Thoracic aorta (tissue), 2 donors: ENCODE measurements at regions not wholly inside any gene's neighbourhood (a gene's known extent, or its start where the extent isn't known, plus 50 kb on each side); places are given as distances from the start of the nearest gene placed in this dataset.
"Not testable (repeated sequence)": the region's sequence is repeated elsewhere in the genome, so short reads cannot be mapped to it uniquely, and the experiment has no call there.

ENCODE experiments used
- ATAC-seq: fragments of 150-250 bp; one replicate; pipeline ENCODE4 v1.8.0; 2017; ENCODE audit warnings: low read depth; ENCODE audit not compliant: insufficient number of reproducible peaks, low FRiP score
- DNase-seq: peaks from one replicate; pipeline ENCODE4 v3.0.0-alpha.2; 2020; ENCODE audit warnings: low spot score
- H3K27ac ChIP-seq, 2 donors: fragments of 200-600 bp; sonication (generic); 1 replicate in 1 of 2; 2 replicates in 1 of 2; pipeline ENCODE4 v1.5.1; 2016; ENCODE audit warnings: mild to moderate bottlenecking in 2 of 2, moderate library complexity in 2 of 2
- H3K27me3 ChIP-seq: fragments of 200-600 bp; sonication (generic); replicated peaks from 2 replicates; pipeline ENCODE4 v1.6.0; 2016; ENCODE audit warnings: mild to moderate bottlenecking; ENCODE audit not compliant: insufficient read depth
- H3K36me3 ChIP-seq: fragments of 200-600 bp; sonication (generic); one replicate; pipeline ENCODE4 v1.5.1; 2016
- H3K4me1 ChIP-seq, 2 donors: fragments of 200-600 bp; sonication (generic); 1 replicate in 1 of 2; 2 replicates in 1 of 2; pipeline versions ENCODE4 v1.5.1 to v1.6.0; 2016; ENCODE audit warnings: low read depth in 2 of 2, mild to moderate bottlenecking in 1 of 2; ENCODE audit not compliant: control insufficient read depth in 1 of 2
- H3K4me3 ChIP-seq: fragments of 200-600 bp; sonication (generic); 2 replicates; pipeline ENCODE4 v1.5.1; 2016; ENCODE audit warnings: mild to moderate bottlenecking
- H3K9me3 ChIP-seq: fragments of 200-600 bp; sonication (generic); 2 replicates; pipeline ENCODE4 v1.5.1; 2016
- CTCF ChIP-seq: fragments of 200-600 bp; sonication (generic); IDR thresholded peaks from one replicate; pipeline ENCODE4 v1.5.1; 2019; ENCODE audit warnings: antibody characterized with exemption

- H3K9me3 ChIP-seq: no peaks in the 10 kb centered on the region
- H3K36me3 ChIP-seq: no peaks in the 10 kb centered on the region
- no peaks in the 10 kb centered on the region for H3K27me3 ChIP-seq
- DNase-seq (no peak), ATAC-seq (no peak)
- no peak overlapping the region for H3K4me3 ChIP-seq
- H3K4me1 ChIP-seq: no peaks in the 10 kb centered on the region
- H3K27ac ChIP-seq: no peak overlapping the region
- no peak for TF ChIP-seq CTCF
These were observed 96.0 kb upstream of the VGLL4 start for GRCh38 chr3:11739706-11740105.

GRCh38 chr3:11739123-11739522 is 95.4 kb upstream of the VGLL4 start:
- ATAC-seq: no peak
- DNase-seq: no peak
- TF ChIP-seq CTCF: no peak

GRCh38 chr3:11737742-11738141 is 94.0 kb upstream of the VGLL4 start:
- Histone ChIP-seq H3K27ac (no peak overlapping the region), H3K36me3 (no peaks in the 10 kb centered on the region), H3K4me1 (no peaks in the 10 kb centered on the region), H3K27me3 (no peaks in the 10 kb centered on the region), H3K9me3 (no peaks in the 10 kb centered on the region), H3K4me3 (no peak overlapping the region)
- TF ChIP-seq CTCF: no peak
- DNase-seq (no peak), ATAC-seq (no peak)

More at GRCh38 chr3:11739123-11739522, 95.4 kb upstream of the VGLL4 start:
- Histone ChIP-seq H3K9me3 (no peaks in the 10 kb centered on the region), H3K4me3 (no peak overlapping the region), H3K27ac (no peak overlapping the region), H3K27me3 (no peaks in the 10 kb centered on the region), H3K4me1 (no peaks in the 10 kb centered on the region), H3K36me3 (no peaks in the 10 kb centered on the region)

- Histone ChIP-seq H3K36me3 (no peaks in the 10 kb centered on the region), H3K4me1 (no peaks in the 10 kb centered on the region), H3K9me3 (no peaks in the 10 kb centered on the region), H3K27ac (no peak overlapping the region), H3K27me3 (no peaks in the 10 kb centered on the region), H3K4me3 (no peak overlapping the region)
- DNase-seq: no peak
- ATAC-seq: no peak
- no peak for TF ChIP-seq CTCF
These were observed 92.6 kb upstream of the VGLL4 start for GRCh38 chr3:11736136-11736833.

- DNase-seq (no peak), ATAC-seq (no peak)
- H3K27ac ChIP-seq: no peak overlapping the region
- H3K9me3 ChIP-seq: no peaks in the 10 kb centered on the region
- H3K27me3 ChIP-seq: no peaks in the 10 kb centered on the region
- H3K4me3 ChIP-seq: no peak overlapping the region
- no peak for TF ChIP-seq CTCF
- no peaks in the 10 kb centered on the region for H3K4me1 ChIP-seq
- H3K36me3 ChIP-seq: no peaks in the 10 kb centered on the region
These were observed 91.9 kb upstream of the VGLL4 start for GRCh38 chr3:11735638-11736037.

- H3K27me3 ChIP-seq, H3K36me3 ChIP-seq, DNase-seq, ATAC-seq, H3K27ac ChIP-seq, H3K4me3 ChIP-seq, H3K9me3 ChIP-seq, H3K4me1 ChIP-seq: not testable (repeated sequence)
These were observed 91.4 kb upstream of the VGLL4 start for GRCh38 chr3:11735111-11735510.
